Stimulated activated CD4-positive, alpha-beta T cell treated with anti-CD3 and anti-CD28 coated beads, TNF-alpha, amount 100 ng/mL, for 24 hours (primary cell): ENCODE measurements at regions not wholly inside any gene's neighbourhood (a gene's known extent, or its start where the extent isn't known, plus 50 kb on each side); places are given as distances from the start of the nearest gene placed in this dataset.
"Not testable (repeated sequence)": the region's sequence is repeated elsewhere in the genome, so short reads cannot be mapped to it uniquely, and the experiment has no call there.

ENCODE experiments used
- DNase-seq, 3 experiments: peaks; one replicate each; pipeline ENCODE4 v3.0.0-alpha.2; 2020; ENCODE audit warnings: low read depth in 3 of 3

- DNase-seq: no peak
Measured at GRCh38 chr9:104980039-104980654, 52.2 kb upstream of the ABCA1 start.

GRCh38 chr9:104981543-104982129, 53.7 kb upstream of the ABCA1 start:
- DNase-seq: no peak

- no peak for DNase-seq
Measured at GRCh38 chr9:104982543-104982942, 54.6 kb upstream of the ABCA1 start.

- DNase-seq: no peak
Measured at GRCh38 chr9:104983491-104983890, 55.5 kb upstream of the ABCA1 start.

GRCh38 chr9:104984121-104984520, 56.2 kb upstream of the ABCA1 start:
- DNase-seq: no peak

- DNase-seq: no peak
Measured at GRCh38 chr9:104984542-104984941, 56.6 kb upstream of the ABCA1 start.

- DNase-seq: no peak
Measured at GRCh38 chr9:104984948-104985347, 57.0 kb upstream of the ABCA1 start.

- DNase-seq: no peak
Measured at GRCh38 chr9:104986096-104986495, 58.1 kb upstream of the ABCA1 start.

- no peak for DNase-seq
Measured at GRCh38 chr9:104987743-104988142, 59.8 kb upstream of the ABCA1 start.

- DNase-seq: no peak
Measured at GRCh38 chr9:104988539-104988938, 60.6 kb upstream of the ABCA1 start.

GRCh38 chr9:104991144-104991953, 63.4 kb upstream of the ABCA1 start:
- DNase-seq: peak; percentile 58 to 82 (median 71)

GRCh38 chr9:104992659-104993058, 64.7 kb upstream of the ABCA1 start:
- DNase-seq: no peak

- no peak for DNase-seq
Measured at GRCh38 chr9:104993291-104993963, 65.5 kb upstream of the ABCA1 start.

GRCh38 chr9:104997536-104997935, 69.6 kb upstream of the ABCA1 start:
- DNase-seq: no peak

GRCh38 chr9:104999136-104999535, 71.2 kb upstream of the ABCA1 start:
- DNase-seq: no peak

- DNase-seq: not testable (repeated sequence)
Measured at GRCh38 chr9:105000529-105000928, 72.6 kb upstream of the ABCA1 start.

GRCh38 chr9:105004466-105005090, 76.6 kb upstream of the ABCA1 start:
- no peak for DNase-seq

GRCh38 chr9:105005186-105005585, 77.2 kb upstream of the ABCA1 start:
- no peak for DNase-seq

GRCh38 chr9:105006514-105006913, 78.6 kb upstream of the ABCA1 start:
- DNase-seq: no peak

- DNase-seq: no peak
Measured at GRCh38 chr9:105007143-105007542, 79.2 kb upstream of the ABCA1 start.

GRCh38 chr9:105010089-105010488, 82.1 kb upstream of the ABCA1 start:
- DNase-seq: not testable (repeated sequence)

GRCh38 chr9:105021917-105022316, 94.0 kb upstream of the ABCA1 start:
- no peak for DNase-seq
